Stromal cell of bone marrow (primary cell): ENCODE measurements at regions not wholly inside any gene's neighbourhood (a gene's known extent, or its start where the extent isn't known, plus 50 kb on each side); places are given as distances from the start of the nearest gene placed in this dataset.

Source experiments
- DNase-seq: peaks from one replicate; pipeline ENCODE4 v3.0.0-alpha.2; 2012; ENCODE audit warnings: low read depth

GRCh38 chr1:200354243-200354642, 55.6 kb downstream of the ZNF281 start:
- no peak for DNase-seq

- DNase-seq: no peak
Observed at GRCh38 chr1:200353232-200353631, 56.6 kb downstream of the ZNF281 start.

DNA sequence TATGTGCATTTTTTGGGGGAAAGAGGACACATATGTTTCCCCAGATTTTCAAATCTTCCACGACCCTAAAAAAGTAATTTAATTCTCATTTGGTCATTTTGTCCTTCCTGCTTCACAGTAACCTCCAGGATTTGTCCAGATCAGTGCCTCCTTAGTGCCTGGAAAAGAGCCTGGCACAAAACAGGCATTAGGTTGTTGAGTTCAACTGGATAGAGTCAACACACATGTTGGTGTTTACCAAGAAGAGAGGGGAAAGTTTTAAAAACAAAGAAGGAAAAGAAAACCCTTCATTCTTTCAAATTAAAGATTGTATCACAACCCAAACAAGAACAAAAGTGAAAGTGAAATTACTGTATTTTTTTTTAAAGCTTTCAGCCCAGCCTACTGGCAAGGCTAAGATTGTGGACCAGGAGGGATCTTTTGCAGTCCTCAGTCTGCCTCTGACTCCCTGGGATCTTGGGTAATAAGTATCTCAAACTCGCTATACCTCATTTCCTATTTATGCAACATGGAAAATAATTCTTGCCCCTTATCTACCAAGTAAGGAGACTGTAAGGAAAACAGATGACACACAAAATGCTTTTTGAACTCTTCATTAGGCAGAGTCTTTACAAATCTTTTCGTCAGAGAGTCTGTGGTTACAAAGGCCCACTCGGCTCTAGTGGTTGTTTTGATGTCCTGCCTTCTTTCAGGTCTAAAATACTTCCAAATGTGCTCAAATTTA, 57.8 kb downstream of the ZNF281 start:
- peak; percentile 90 for DNase-seq

DNA sequence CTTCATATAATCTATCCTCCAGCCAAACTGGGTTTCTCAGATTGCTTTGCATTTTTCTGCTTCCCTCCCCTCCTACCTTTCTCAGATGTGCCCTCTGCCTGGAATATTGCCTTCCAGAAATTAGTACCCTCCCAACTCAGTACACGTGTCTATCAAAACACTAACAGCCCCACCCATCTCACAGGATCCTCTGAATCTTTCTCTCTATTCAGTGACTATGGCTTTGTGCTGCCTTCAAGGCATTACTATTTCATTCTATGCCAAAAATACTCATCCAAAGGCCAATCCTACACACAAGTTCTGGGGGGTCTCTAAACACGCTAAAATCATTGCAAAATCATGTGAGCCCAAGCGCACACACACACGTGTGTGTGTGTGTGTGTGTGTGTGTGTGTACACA, 58.4 kb downstream of the ZNF281 start:
- no peak for DNase-seq

- peak; percentile 64 for DNase-seq
Observed at GRCh38 chr1:200346700-200347099, 63.1 kb downstream of the ZNF281 start.

DNA sequence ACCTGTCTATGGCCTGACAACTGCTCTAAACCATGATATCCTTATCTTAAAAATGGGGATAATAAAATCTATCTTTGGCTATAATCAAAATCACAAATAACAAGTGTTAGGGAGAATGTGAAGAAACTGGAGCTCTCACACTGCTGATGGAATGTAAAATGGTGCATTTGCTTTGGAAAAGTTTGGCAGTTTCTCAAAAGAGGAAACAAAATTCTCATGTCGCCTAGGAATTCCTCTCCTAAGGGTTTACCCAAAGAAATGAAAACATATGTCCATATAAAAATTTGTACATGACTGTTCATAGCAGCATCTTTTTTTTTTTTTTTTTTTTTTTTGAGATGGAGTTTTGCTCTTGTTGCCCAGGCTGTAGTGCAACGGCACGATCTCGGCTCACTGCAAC, 64.3 kb downstream of the ZNF281 start:
- no peak for DNase-seq

DNA sequence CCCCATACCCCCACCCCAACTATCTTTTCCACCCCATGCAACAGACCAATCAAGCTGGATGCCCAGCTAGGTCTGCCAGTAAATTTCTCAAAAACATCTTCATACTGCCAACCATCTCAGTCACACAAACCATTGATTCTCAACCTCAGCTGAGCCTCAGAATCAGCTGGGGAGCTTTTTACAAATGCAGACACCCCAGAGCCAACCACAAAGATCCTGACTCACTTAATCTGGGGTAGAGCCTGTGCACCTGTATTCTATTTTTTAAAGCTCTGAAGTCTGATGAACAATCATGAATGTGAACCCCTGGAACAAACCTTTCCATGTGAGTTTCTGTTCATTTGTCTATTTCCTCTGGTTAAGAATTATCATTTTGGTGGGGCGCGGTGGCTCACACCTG, 66.0 kb downstream of the ZNF281 start:
- no peak for DNase-seq

GRCh38 chr1:200342511-200343311, 67.1 kb downstream of the ZNF281 start:
- peak; percentile 44 for DNase-seq

DNA sequence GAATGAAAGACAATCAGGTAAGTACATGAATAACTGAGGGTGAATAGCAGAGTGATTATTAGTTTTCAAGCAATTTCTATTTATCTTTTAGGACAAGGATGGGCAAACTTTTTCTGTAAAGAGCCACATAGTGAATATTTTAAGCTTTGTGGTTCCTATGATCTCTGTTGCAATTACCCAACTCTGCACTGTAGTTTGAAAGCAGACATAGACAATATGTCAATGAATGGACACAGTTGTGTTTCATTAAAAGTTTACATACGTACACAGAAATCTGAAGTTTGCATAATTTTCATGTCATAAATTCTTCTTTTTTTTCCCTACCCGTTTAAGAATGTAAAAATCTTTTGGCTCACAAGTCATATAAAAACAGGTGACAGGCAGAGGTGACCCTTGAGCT, 71.4 kb downstream of the ZNF281 start:
- DNase-seq: no peak

DNA sequence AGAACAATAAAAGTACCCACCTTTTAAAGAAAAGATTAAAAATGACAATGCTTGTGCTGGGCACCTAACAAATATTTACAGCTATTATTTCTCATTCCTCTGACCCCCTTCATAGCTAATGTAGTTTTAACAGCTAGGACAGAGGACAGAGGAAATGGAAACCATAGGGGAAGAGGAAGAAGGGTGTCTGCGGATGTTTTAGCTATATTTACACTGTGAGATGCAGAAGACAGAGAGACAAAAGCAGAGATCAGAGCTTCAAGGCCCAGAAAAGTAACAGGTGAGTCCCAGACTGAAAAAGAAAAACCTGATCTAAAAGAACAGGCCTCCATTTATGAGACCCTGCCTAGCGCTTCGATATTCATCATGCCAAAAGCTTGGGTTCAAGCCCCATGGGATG, 72.0 kb downstream of the ZNF281 start:
- no peak for DNase-seq

GRCh38 chr1:200337410-200337809, 72.4 kb downstream of the ZNF281 start:
- no peak for DNase-seq

- no peak for DNase-seq
Observed at GRCh38 chr1:200336901-200337391, 72.9 kb downstream of the ZNF281 start.

- no peak for DNase-seq
Observed at GRCh38 chr1:200336101-200336845, 73.6 kb downstream of the ZNF281 start.

GRCh38 chr1:200334661-200335256, 75.1 kb downstream of the ZNF281 start:
- no peak for DNase-seq

DNA sequence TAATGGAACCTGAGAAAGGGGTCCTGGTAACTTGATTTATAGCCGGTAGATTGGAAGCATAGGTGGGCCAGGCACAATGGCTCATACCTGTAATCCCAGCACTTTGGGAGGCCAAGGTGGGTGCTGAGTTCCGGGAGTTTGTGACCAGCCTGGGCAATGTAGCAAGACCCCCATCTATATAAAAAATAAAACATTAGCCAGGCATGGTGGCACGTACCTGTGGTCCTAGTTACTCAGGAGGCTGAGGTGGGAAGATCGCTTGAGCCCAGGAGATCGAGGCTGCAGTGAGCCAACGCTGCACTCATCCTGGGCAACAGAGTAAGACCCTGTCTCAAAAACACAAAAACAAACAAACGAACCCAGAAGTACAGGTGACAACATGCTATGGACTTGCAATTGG, 76.5 kb downstream of the ZNF281 start:
- no peak for DNase-seq

DNA sequence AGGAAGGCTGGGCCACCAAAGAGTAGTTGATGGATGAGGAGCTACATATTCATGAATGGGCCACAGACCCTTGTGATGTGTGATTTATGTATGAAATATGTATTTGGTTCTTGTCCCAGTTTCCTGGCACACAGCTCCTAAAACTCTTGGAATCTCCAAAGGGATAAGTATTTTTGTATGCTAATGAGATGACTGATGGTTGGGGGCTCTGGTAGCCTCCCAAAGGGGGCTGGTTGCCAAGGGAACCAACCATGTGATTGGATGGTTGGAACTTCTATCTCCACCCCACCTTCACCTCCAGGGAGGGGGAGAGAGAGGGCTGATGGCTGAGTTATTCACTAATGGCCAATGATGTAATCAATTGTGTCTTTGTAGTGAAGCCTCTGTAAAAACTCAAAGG, 77.1 kb downstream of the ZNF281 start:
- DNase-seq: no peak

- no peak for DNase-seq
Observed at GRCh38 chr1:200330741-200331428, 79.0 kb downstream of the ZNF281 start.

DNA sequence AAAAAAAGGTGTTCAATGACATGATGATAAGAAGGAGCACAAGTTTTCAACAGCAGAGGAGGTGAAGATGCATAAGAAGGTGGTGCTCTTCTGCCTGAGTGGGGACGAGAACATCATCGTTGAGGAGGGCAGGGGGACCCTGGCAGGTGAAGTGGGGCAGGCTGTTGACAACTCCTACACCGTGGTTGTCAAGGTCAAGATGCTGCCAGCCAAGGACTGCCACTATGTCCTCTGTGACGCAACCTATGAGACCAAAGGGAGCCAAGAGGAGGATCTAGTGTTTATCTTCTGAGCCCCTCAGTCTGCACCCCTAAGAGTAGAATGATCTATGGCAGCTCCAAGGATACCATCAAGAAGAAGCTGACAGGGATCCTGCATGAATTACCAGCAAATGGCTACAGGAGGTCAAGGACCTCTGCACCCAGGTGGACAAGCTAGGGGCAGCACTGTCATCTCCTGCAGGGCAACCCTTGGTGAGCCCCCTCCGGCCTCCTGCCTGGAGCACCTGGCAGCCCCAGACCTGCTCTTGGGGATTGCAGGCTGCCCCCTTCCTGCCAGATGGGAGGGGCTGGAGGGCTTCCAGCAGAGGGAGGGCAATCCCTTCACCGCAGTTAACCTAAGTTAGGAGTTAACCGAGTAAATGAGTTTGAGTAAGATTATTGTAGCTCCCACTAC, 80.5 kb downstream of the ZNF281 start:
- DNase-seq: no peak

DNA sequence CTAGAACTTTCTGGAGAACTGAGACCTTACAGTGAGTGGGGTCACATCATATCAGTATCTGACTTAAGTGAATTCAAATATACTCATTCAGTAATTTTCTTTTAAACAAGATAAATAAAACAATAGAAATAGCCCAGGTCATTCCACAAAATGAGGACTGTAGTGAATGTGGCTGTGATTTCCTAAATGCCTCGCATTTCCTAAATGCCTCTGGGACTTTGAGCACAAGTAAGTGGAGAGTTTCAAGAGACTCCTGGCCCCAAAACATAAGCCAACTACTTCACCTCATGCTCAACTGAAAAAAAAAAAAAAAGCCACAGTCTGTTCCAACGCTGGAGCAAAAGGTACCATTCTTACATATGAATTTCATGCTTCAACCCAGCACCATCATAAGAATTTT, 81.5 kb downstream of the ZNF281 start:
- no peak for DNase-seq

GRCh38 chr1:200323856-200324400, 85.9 kb downstream of the ZNF281 start:
- DNase-seq: no peak

GRCh38 chr1:200319148-200319547, 90.7 kb downstream of the ZNF281 start:
- DNase-seq: no peak
